ENCODE measurements at regions not wholly inside any gene's neighbourhood (a gene's known extent, or its start where the extent isn't known, plus 50 kb on each side); places are given as distances from the start of the nearest gene placed in this dataset.

GRCh38 chr6:41424370-41425058 lies 89.1 kb downstream of the NCR2 start:
- Histone ChIP-seq H3K27me3 (replicated peaks; ENCODE audit: insufficient read depth) (peaks cover 35% of the 10 kb centered on the region), H3K4me2 (ENCODE audit: unreplicated experiment) (no peak overlapping the region), H4K20me1 (ENCODE audit: insufficient read depth) (no peaks in the 10 kb centered on the region), H3K9ac (no peak overlapping the region), H3K79me2 (ENCODE audit: insufficient read depth) (no peaks in the 10 kb centered on the region), H3K36me3 (ENCODE audit: low read depth) (no peaks in the 10 kb centered on the region), H3K9me2 (ENCODE audit: insufficient read depth) (no peaks in the 10 kb centered on the region), H3K27ac (no peak overlapping the region), H3K4me1 (ENCODE audit: insufficient read depth) (peaks cover 8% of the 10 kb centered on the region; the same call in 1 of the 2 replicates), H3K4me3 (no peak overlapping the region), H3K9me3 (ENCODE audit: low read depth) (no peaks in the 10 kb centered on the region), H3F3A (ENCODE audit: insufficient read depth) (0 out of 2 replicates have a peak, but pooled peaks cover 4% of the 10 kb centered on the region), H2AFZ (peak overlapping the region; percentile 53; the same call in 1 of the 2 replicates)
- 0 to 1% methylated on average over 4 of the region's 4 CpGs for WGBS, 2 experiments (ENCODE audit: low coverage in 1 of 2, low lambda C conversion rate in 2 of 2, missing lambda C conversion rate in 2 of 2)
- peak; percentile 74 for DNase-seq
- TF ChIP-seq EZH2phosphoT487 (IDR thresholded peaks at IDR 0.05; ENCODE audit: insufficient read depth, low read depth) (no peak), EZH2 (IDR thresholded peaks at IDR 0.05; ENCODE audit: insufficient read depth, poor library complexity, severe bottlenecking) (no peak)
- in situ Hi-C loops (cut with MboI): loop anchor here (25.0 kb wide), 1 partner anchor 163 kb away; no protein-coding TSS in a partner anchor

- in situ Hi-C loops (cut with MboI): no loop called here
- Histone ChIP-seq H3K4me2 (ENCODE audit: unreplicated experiment) (no peak overlapping the region), H3K9me2 (ENCODE audit: insufficient read depth) (no peaks in the 10 kb centered on the region), H3K27ac (no peak overlapping the region), H3F3A (ENCODE audit: insufficient read depth) (0 out of 2 replicates have a peak, but pooled peaks cover 4% of the 10 kb centered on the region), H3K9me3 (ENCODE audit: low read depth) (no peaks in the 10 kb centered on the region), H3K36me3 (ENCODE audit: low read depth) (no peaks in the 10 kb centered on the region), H3K79me2 (ENCODE audit: insufficient read depth) (no peaks in the 10 kb centered on the region), H3K4me3 (no peak overlapping the region), H3K9ac (no peak overlapping the region), H3K27me3 (replicated peaks; ENCODE audit: insufficient read depth) (peaks cover 34% of the 10 kb centered on the region), H2AFZ (no peak overlapping the region), H3K4me1 (ENCODE audit: insufficient read depth) (peaks cover 16% of the 10 kb centered on the region), H4K20me1 (ENCODE audit: insufficient read depth) (no peaks in the 10 kb centered on the region)
- DNase-seq: no peak
- 96 to 97% methylated on average over 1 of the region's 1 CpG for WGBS, 2 experiments (ENCODE audit: low coverage in 1 of 2, low lambda C conversion rate in 2 of 2, missing lambda C conversion rate in 2 of 2)
- TF ChIP-seq EZH2phosphoT487 (IDR thresholded peaks at IDR 0.05; ENCODE audit: insufficient read depth, low read depth) (no peak), EZH2 (IDR thresholded peaks at IDR 0.05; ENCODE audit: insufficient read depth, poor library complexity, severe bottlenecking) (no peak)
These were observed 90.1 kb downstream of the NCR2 start for GRCh38 chr6:41425511-41425910.

- Histone ChIP-seq H3F3A (ENCODE audit: insufficient read depth) (0 out of 2 replicates have a peak, but pooled peaks cover 4% of the 10 kb centered on the region), H3K4me3 (no peak overlapping the region), H2AFZ (no peak overlapping the region), H3K27ac (no peak overlapping the region), H3K4me1 (ENCODE audit: insufficient read depth) (peaks cover 24% of the 10 kb centered on the region), H3K9ac (no peak overlapping the region), H3K4me2 (ENCODE audit: unreplicated experiment) (no peak overlapping the region), H3K9me2 (ENCODE audit: insufficient read depth) (no peaks in the 10 kb centered on the region), H3K36me3 (ENCODE audit: low read depth) (no peaks in the 10 kb centered on the region), H3K9me3 (ENCODE audit: low read depth) (no peaks in the 10 kb centered on the region), H4K20me1 (ENCODE audit: insufficient read depth) (no peaks in the 10 kb centered on the region), H3K27me3 (replicated peaks; ENCODE audit: insufficient read depth) (peaks cover 32% of the 10 kb centered on the region), H3K79me2 (ENCODE audit: insufficient read depth) (no peaks in the 10 kb centered on the region)
- in situ Hi-C loops (cut with MboI): no loop called here
- peak; percentile 16 for DNase-seq
- no peak for TF ChIP-seq EZH2phosphoT487 (IDR thresholded peaks at IDR 0.05; ENCODE audit: insufficient read depth, low read depth)
- 43 to 46% methylated on average over 16 of the region's 16 CpGs for WGBS, 2 experiments (ENCODE audit: low coverage in 1 of 2, low lambda C conversion rate in 2 of 2, missing lambda C conversion rate in 2 of 2)
These were observed 91.0 kb downstream of the NCR2 start for GRCh38 chr6:41426438-41426851.

GRCh38 chr6:41426888-41427641 lies 91.7 kb downstream of the NCR2 start:
- in situ Hi-C loops (cut with MboI): no loop called here
- peaks cover 26% of the 10 kb centered on the region for H3K27me3 ChIP-seq (replicated peaks; ENCODE audit: insufficient read depth)
- H3K4me1 ChIP-seq (ENCODE audit: insufficient read depth): peaks cover 24% of the 10 kb centered on the region
- no peaks in the 10 kb centered on the region for H3K79me2 ChIP-seq (ENCODE audit: insufficient read depth)
- no peaks in the 10 kb centered on the region for H3K9me3 ChIP-seq (ENCODE audit: low read depth)
- H4K20me1 ChIP-seq (ENCODE audit: insufficient read depth): no peaks in the 10 kb centered on the region
- no peak overlapping the region for H2AFZ ChIP-seq
- DNase-seq: no peak
- H3K9ac ChIP-seq: no peak overlapping the region
- TF ChIP-seq EZH2 (IDR thresholded peaks at IDR 0.05; ENCODE audit: insufficient read depth, poor library complexity, severe bottlenecking) (peak; percentile 52), EZH2phosphoT487 (IDR thresholded peaks at IDR 0.05; ENCODE audit: insufficient read depth, low read depth) (no peak)
- H3F3A ChIP-seq (ENCODE audit: insufficient read depth): 0 out of 2 replicates have a peak, but pooled peaks cover 4% of the 10 kb centered on the region
- no peaks in the 10 kb centered on the region for H3K9me2 ChIP-seq (ENCODE audit: insufficient read depth)
- H3K36me3 ChIP-seq (ENCODE audit: low read depth): no peaks in the 10 kb centered on the region
- no peak overlapping the region for H3K4me3 ChIP-seq
- no peak overlapping the region for H3K27ac ChIP-seq
- H3K4me2 ChIP-seq (ENCODE audit: unreplicated experiment): no peak overlapping the region
- WGBS, 2 experiments (ENCODE audit: low coverage in 1 of 2, low lambda C conversion rate in 2 of 2, missing lambda C conversion rate in 2 of 2): 47 to 55% methylated on average over 23 to 30 of the region's 30 CpGs
